ENCODE measurements at regions not wholly inside any gene's neighbourhood (a gene's known extent, or its start where the extent isn't known, plus 50 kb on each side); places are given as distances from the start of the nearest gene placed in this dataset.
A peak's percentile ranks its signal among the peaks of the same experiment; 100 is the strongest.

DNA sequence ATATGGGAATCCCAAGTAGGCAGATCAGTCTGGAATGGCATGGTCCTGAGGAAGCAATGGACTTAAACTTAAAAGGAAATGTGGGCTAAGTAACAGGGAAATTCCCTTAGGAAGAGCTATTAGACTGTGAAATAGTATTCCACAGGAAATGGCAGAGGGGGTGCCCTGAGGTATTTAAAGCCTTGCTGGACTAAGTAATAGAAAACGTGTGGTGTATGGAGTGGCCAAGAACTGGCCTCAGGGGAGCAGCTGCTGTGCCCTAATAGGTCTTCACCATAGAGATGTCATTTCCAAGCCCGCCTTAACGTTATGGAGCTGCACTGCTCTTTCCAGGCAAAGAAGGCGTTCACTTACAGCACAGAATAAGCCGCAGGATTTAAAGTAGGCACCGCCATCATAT is 365.2 kb upstream of the ZMIZ1 start:
- DNase-seq: no peak

DNA sequence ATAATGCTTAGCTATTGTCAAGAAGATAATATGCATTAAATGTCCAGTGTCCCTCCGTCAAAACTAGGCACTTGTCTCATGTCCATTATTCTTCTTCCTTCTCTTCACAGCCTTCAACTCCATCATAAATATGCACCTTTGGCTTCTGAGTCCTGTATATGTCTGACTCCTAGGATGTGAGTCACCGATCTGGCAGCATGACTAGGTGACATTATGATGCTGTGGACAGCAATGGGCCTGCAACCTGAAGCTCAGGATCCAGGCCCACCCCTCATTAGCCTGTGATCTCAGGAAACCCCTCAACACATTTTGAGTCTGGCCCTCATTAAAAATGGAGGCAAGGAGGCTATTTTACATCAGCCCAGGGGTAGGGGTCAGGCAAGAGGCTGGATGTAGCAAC is 362.5 kb upstream of the ZMIZ1 start:
- no peak for DNase-seq

DNA sequence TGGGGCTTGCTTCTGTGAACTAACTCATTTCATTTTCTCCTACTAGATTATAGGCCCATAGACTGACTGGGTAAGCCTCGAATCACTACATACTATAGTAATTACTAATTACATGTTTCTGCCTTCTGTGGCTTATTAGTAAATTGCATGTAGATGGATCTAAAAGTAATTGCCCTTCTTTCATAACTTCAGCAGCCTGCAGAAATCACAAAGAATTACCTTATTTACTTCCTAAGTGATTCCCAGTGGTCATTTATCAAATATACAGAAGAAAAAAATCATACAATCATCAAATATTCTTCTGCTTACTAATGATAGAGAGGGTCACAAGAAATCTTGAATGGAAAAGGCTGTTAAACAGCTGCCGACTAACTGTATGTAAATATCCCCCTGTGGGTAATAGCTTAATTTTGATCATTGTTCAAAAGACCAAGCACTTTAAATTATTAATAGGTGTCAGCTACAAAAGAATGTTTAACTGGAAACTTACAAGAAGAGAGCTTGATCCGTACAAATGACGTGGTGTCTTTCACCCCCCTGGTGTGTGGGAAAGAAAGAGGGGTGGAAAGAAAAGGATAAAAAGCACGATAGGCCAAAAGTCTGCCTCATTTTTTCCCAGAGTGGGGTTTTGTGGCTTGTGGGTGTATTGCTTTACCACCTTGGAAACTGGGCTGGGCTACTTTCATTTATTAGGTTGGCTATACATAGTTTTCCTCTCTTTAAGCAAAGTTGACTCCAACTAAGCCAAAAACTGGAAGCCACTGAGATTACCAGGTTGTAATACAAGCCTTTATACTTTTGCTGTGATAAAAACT is 361.8 kb upstream of the ZMIZ1 start:
- DNase-seq: no peak

DNA sequence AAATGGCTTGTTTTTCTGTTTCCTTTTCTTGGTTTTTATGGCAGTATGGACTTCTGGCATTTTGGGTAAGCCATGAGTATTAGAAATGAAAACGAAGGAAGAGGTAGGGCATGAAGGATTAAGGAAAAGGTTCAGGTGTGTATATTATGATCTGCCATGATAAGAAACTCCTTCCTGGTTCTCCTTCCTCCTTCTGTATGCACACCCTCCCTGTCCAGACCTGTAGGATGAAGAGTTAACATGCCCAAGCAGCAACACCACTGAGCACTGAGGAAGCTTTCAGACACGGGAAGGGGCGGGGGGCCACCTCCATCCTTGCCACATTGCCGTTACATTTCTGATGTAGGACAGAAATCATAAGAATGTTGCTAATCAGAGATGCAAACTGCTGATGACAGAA is 361.0 kb upstream of the ZMIZ1 start:
- no peak for DNase-seq

DNA sequence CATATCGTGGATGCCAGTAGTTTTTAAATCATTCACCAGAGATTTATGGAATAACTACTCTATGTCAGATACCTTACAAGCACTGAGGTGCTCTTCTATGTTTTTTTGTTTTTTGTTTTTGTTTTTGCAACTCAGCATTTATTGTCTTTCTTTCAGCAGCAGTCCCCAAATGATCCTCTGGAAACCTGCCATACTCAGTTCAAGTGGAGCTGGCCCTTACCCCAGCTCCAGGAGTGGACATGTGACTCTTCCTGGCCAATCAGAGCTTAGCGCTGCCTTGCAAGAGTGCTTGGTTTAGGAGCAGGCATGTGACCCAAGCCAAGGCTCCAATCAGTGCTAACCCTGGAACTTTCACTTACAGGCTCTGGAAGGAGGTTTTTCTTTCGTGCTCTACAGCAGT is 356.6 kb upstream of the ZMIZ1 start:
- DNase-seq: peak; percentile 63

DNA sequence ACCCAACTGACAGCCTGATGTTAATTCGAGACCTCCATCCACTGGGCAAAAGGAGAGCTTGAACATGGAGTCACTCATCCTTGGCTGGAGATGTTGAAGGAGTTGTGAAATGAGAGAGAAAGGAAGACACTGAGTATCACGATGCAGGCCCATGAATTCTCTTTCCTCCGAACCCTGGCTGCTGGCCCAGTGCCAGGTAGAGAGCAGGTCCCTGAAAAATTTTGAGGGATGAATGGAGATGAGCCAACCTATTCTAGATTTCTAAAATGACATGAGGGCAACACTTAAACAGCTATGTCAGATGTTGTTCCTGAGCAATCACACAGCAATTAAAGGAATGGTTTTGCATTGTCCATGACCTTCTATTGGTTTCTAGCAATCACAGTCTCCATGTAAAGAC is 355.1 kb upstream of the ZMIZ1 start:
- DNase-seq: no peak

DNA sequence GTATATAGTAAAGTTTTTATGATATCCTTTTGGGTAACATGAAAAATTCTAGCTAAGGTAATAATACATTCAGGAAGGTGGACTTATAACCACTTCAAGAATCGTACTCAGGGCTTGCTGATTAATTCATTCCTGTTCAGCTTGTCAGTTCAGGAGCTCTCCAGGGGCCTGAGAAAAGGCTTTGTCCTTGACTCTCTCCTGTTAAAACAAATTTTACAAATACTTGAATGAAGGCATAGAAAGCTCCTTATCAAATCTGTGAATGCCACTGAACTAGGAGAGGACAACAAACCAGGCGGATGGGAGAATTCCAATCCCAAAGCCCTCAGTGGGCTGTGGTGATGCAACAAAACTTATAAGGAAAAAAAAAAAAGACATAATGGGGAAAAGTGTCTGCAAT is 354.5 kb upstream of the ZMIZ1 start:
- no peak for DNase-seq

DNA sequence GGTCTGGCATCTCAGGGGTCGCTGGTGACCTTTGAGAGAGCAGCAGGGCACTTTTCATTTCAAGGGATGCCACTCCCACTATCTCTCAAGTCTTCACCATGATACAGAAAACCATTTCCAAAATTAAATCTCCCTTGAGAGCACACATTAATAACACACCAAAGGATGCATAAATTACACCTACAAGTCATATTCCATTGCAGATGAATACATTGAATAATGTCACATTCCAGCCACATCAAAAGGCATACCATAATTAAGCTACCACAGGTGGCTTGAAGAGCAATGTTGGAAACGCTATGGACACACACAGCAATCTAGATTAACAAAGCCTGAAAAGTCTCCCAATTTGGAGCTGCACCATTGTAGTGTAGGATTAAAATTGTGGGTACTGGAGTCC is 353.3 kb upstream of the ZMIZ1 start:
- DNase-seq: no peak

DNA sequence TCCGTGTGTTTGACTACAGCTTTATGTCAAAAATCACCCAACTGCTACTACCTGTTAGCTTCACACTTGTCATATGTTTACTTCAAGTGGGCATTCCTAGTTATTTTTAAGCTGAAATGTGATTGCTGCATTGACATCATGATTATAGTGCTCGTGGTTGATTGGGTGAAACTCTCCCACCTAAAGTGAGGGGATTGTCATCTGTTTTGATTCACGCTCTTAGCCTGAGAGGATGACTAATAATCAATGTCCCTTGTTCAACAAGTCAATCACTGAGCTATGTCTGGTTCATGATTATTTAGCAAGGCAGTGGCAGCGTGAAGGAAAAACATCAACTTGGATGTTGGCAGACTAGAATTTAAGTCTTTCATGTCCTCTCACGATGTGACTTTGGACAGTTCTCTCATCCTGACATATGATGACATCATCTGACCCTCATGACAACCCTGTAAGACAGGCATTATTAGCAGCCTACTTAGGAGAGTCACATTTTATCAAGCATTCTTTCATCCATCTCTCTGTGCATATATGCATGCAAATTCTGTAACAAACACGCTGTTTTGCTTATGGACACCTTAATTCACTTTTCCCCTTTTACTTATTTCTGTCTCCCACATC is 352.6 kb upstream of the ZMIZ1 start:
- no peak for DNase-seq

DNA sequence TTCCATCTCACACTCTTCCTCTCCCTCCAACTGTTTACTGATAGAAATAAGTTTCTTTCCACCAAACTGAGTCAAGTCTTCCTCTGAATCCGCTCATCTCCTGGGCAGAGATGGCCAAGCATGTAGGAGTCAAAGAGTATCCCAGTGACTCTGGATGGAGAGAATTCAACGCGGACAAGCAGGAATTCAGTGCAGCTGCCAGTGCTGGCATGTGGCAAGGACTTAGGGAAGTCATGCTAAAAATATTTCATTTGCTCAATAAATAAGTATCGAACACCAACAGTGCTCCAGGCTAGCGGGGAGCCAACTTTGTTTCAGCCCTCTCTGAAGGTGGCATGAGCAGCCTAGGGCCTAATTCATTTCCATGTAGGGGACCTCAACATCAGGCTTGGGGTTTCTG is 351.6 kb upstream of the ZMIZ1 start:
- no peak for DNase-seq

DNA sequence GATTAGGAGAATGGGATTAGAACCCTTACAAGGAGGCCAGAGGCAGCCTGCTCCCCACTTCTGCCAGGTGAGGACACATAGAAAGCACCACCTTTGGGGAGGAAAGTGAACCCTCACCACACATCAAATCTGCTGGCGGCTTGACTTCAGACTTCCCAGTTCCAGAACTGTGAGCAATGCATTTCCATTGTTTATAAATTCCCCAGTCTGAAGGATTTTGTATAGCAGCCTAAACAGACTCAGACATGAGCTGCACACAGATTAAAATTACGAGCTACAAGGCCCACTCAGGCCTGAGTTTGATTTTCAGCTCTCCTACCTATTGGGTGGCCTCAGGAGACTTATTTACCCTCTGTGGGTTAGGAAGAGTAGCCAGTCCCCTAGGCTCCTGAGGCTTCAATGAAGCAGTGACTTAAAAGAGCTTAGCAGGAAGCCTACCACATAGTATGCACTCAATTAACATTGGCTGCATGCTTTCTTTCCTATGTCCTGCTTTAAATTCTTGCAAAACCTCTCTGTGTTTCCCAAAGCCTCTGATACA is 350.7 kb upstream of the ZMIZ1 start:
- DNase-seq: no peak

DNA sequence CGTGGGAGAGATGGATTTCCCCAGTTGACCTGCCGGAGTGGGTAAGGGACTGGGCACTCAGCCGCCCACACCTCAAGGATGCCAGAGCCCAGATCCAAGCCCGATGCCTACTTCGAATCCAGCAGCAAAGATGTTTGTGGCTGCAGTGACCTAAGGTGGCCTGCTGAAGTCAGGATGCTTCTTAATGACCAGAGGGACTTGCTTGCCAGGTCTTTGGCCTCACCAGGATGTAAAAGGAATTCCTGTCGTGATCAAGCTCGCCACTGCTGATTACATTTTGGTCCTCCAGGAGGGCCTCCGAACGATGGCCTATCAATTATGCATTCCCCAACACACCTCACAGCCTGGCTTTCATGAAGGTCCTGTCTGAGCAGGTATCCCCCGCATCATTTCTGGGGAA is 349.5 kb upstream of the ZMIZ1 start:
- DNase-seq: no peak

DNA sequence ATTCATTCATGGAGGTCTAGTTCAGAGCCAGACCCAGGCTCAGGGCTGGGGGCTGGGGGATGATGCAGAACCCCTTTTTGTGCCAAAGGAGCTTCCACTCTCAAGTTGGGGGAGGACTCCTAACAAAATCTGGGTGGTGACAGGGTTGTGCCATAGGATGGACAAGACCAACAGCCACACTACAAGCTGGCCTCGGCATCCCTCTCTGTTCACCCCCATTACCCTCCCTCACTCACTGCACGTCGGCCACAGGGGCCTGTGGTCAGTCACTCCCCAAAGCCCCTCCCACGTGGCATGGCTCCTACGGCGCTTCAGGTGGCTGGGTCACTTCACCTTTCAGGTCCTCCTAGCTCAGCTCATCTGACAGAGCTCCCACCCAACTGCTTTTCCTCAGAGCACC is 348.7 kb upstream of the ZMIZ1 start:
- DNase-seq: no peak

DNA sequence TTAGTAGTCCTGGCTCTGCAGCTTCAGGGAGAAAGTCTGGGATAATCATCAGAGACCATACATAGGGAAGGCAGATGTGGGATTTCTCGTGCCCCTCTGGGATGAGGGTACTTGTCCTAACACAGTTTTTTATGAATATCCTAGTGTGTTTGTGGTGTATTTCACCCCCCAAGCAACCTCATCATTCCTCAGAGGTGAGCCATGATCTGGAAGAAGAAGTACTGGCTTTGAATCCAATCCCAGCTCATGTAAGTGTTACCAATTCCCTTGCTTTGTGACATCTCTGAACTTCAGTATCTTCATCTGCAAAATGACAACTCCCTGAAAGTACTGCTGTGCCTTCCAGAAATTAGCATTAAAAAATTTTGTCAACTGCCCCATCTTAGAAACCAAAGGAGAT is 347.5 kb upstream of the ZMIZ1 start:
- no peak for DNase-seq

DNA sequence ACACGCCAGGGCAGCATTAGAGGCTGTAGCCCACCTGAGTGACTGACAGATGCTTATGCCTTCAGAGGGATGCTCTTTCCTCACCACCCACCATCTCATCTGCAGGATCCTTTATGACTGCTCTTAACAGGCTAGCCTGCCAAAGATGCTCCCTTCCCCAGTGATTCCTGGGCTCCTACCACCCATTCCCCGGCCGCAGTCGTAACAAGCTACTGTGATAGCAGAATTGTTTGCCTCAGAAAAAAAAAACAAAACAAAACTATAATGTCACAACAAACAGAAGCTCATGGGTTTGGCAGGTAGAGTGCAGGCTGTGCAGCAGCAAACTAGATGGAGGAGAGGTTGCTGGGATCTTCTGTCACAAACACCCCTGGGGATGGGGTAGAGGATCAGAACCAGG is 343.9 kb upstream of the ZMIZ1 start:
- no peak for DNase-seq

DNA sequence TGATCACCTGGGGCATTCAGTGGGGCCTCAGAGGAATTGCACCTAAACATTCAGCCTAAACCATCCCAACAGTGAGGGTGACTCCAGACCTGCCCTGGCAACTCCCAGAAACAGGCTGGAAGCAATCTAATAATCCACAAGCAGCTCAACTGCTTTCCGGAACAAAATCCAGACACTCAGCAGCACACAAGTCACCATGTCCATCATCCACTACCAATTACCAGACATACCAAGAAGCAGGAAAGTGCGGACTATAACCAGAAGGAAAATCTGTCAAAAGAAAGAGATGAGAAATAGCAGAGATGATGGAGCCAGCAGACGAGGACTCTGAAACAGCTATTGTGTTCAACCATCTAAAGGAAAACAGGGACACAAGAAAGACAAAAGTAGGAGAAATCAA is 342.6 kb upstream of the ZMIZ1 start:
- no peak for DNase-seq

DNA sequence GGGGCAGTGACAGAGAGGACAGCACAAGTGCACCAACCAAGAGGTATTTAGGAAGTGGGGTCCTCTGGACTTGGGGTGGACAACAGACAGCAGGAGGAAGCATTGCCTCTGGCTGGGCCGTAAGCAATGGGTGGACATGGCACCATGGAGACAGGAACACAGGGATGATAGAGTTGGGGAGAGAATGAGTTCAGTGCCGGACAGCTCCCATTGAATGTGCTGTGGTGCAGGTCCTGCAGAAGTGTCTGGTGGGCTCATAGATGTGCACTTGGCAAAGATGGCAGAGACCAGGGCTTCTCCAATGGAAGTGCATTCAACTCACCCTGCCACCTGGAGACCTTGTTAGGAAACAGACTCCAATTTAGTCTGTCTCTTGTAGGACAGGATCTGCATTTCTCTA is 341.5 kb upstream of the ZMIZ1 start:
- no peak for DNase-seq

DNA sequence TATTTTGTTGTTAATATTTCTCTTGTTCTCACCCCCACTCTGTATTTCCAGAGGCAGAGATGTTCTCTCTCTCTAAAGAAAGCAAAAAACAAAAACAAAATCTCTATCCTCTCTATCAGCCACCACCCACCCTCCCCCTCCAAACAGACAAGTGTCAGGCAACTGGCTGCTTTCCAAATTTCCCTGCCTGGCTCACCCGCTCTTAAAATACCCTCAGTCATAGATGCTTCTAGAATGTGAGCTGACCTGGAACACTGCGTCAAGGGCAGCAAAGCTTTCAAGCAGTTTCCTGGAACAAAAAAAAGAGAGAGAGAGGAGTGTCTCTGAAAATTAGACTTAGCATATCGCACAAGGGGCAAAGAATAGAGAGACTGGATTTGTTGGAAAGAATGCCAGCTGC is 341.0 kb upstream of the ZMIZ1 start:
- DNase-seq: peak; percentile 7

DNA sequence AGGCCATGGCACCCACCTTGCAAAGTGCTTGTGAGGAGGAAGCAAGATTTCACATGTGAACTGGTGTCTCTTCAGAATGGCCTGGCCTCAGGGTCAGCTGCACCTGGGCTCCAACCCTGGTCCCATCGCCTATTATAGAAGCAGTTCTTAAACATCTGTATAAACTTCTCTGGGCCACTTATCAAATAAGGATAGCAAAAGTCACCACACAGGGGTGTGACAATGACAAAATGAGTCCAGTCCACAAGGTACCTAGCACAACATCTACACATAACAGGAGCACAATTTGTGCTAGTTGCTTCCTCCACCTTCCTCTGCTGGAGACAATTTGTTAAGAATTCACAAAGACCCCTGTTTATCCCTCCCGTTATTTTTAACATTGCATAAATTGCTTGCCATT is 340.6 kb upstream of the ZMIZ1 start:
- no peak for DNase-seq

DNA sequence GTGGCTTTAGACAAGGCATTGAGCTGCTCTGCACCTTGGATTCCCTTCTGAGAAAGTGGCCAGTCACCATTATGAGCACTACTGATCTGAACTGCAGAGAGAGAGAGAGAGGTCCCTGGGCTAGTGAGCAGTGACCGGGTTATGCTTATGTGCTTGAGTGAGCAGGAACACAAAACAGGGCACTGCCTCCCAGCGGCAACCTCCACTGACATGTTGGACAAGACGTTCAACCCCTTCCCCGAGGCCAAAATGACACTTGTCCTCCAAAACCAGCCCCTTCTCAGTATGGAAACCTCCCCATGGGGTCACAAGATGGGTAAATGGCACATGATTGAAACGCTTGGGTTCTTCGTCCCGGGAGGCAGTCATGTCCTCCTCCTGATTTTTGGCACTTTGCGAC is 339.4 kb upstream of the ZMIZ1 start:
- DNase-seq: no peak

DNA sequence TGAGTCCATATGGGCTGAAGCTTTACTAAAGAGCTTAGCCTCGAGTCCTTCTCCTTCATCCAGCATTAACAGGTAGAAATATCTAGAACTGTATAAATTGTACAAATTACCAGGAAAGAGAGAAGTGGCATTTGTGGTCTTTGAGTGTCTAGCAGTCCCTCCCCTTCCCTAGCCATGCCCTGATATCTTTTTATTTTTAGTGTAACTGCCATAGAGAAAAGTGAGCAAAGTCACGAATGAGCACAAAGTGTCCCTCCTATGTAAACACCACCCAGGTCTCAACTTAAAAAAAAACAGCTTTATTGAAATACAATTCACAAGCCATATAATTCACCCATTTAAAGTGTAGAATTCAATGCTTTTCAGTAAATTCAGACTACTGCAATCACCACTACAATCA is 339.0 kb upstream of the ZMIZ1 start:
- DNase-seq: no peak

DNA sequence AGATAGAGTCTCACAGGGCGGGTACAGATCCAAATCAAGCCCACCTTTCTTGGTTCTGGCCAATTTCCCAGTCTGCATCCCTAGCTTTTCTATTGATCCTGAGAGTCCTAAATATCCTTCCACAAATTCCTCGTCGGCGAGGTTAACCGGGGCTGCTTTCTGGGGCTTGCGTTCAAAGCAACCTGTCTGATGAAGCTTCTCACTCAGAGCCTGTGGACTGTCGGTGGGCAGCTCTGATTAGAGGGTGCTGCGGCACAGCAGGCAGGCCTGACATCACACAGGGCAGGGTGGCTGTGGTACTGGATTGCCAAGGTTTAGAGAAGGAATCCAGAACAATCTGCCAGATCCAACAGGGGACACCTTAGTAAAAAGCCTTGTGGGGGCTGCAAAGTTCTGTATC is 338.0 kb upstream of the ZMIZ1 start:
- DNase-seq: no peak

DNA sequence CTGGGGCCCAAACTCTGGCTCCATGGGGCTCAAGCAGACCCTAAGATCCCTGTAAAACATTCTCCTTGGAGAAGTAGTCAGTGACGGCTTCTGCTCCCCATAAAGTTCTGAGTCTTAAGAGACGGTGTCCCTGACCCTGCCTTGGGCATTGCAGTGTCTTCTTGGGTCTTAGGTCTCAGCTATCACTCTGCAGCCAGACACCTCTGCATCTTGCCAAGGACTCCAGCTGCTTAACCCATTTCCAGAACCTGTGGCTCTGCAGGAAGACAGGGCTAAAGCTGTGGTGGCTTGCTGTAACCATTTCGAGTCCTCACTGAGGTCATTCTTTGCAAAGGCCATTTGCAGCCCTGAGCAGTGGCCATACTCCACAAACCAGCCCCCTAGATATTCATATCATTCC is 337.1 kb upstream of the ZMIZ1 start:
- no peak for DNase-seq

DNA sequence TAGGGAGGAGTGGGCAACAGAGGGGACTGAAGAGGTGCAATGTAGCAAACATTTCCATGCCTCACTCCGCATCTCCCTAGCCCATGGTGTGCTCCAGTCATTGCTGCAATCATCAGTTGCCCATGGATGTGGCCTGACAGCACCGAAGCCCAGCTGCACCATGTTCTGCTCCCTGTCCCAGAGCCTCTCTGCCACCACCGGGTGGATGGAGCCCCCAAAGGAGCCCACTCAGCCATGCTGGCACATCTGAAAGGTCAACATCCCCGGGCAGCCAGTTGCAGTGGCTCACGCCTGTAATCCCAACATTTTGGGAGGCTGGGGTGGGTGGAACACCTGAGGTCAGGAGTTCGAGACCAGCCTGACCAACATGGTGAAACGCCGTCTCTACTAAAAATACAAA is 336.4 kb upstream of the ZMIZ1 start:
- no peak for DNase-seq

Data from NCI-H1105 (cell line).